GM18505 (cell line): ENCODE measurements at regions not wholly inside any gene's neighbourhood (a gene's known extent, or its start where the extent isn't known, plus 50 kb on each side); places are given as distances from the start of the nearest gene placed in this dataset.
"Not testable (repeated sequence)": the region's sequence is repeated elsewhere in the genome, so short reads cannot be mapped to it uniquely, and the experiment has no call there.

Experiments
- ATAC-seq: cut with Tn5 transposase; IDR thresholded peaks from one replicate; pipeline ENCODE4 v1.9.1; 2021; ENCODE audit not compliant: unreplicated experiment
- POLR2A ChIP-seq: IDR thresholded peaks from 4 replicates; pipeline ENCODE4 v1.6.1; 2011; ENCODE audit warnings: borderline replicate concordance; ENCODE audit not compliant: insufficient read depth, insufficient read length; ENCODE audit errors: extremely low read depth

DNA sequence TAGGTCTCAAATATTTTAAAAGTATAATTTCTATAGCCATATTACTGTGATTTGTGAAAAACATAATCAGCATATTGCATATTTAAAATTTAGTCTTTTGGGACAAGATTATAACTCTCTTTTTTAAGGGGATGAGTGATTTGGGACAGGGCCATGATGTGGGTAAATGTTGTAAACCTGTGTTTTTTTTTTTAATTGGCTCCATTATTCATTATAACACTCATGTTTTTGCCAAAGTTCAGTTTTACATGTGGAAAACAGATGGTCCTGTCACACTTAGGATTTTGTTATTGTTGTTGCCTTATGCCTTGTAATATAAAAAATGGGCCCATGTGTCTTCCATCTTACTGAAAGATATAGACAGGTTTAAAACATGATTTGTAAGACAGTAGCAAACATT, 1413.5 kb upstream of the RAG2 start:
- no peak for ATAC-seq
- no peak for TF ChIP-seq POLR2A

- TF ChIP-seq POLR2A: no peak
- no peak for ATAC-seq
Observed at GRCh38 chr11:38009932-38010331, 1411.9 kb upstream of the RAG2 start.

GRCh38 chr11:38006466-38006865, 1408.4 kb upstream of the RAG2 start:
- no peak for TF ChIP-seq POLR2A
- no peak for ATAC-seq

- ATAC-seq: no peak
- TF ChIP-seq POLR2A: no peak
Observed at GRCh38 chr11:38005597-38005996, 1407.6 kb upstream of the RAG2 start.

DNA sequence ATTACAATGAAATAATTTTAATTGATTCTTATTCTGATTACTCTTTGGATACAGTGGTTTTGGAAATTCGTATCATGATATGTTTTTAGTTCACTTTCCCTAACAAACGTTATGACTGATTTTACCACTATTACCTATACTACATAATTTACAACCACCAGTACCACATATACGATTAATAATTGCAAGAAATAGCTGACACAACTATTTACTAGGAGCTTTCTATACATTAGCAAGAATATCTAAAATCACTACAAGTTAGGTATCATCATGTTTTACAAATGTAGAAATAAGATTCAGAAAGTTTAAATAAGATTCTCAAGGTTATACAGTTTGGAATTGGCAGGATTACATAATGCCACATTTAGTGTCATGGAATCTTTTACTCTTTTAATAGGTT, 1401.1 kb upstream of the RAG2 start:
- TF ChIP-seq POLR2A: no peak
- ATAC-seq: no peak

DNA sequence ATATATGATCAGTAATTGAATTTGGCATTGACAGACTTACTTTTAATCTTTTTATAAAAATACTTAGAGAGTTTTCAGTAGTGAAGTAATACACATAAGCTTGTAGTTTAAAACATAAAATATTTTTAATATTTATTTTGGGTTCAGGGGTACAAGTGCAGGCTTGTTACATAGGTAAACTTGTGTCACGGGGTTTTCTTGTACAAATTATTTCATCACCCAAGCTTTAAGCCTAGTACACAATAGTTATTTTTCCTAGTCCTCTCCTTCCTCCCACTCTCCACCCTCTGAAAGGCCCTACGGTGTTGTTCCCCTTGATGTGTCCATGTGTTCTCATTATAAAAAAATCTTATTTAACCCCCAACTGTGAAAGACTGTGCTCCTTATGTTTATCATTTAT, 1397.8 kb upstream of the RAG2 start:
- TF ChIP-seq POLR2A: no peak
- no peak for ATAC-seq

DNA sequence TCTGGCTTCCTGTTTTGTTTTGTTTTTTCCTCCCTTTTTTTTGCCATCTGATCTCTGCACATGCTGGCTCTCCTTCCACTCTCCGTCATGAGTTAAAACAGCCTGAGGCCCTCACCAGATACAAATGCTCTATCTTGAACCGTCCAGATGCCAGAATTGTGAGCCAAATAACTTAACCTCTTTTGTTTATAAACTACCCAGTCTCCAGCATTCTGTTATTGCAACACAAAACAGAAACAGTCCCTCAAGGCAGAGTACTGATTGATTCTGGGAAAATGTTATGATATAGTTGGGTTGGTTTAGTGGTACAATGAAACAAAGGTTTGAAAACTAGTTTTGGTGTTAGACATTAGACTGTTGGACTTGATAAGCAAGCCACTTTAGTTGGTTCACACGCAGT, 1390.0 kb upstream of the RAG2 start:
- ATAC-seq: no peak
- no peak for TF ChIP-seq POLR2A

DNA sequence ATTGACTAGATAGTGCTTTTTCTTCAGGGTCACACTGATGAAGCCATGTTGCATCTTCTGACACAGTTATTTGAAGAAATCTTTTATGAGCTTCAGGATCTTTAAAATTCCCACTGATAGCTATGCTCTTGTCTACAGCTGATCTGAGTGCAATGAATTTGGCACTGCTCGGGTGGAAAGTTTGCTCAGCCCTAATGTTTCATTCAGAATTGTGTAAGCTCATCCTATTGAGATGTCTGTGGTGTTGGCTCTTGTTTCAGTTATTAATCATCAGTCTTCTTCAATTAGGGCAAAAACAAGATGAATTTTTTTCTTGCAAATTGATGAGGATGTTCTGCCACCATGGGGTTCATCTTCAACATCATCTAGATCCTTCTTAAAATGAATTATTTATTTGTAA, 1387.0 kb upstream of the RAG2 start:
- TF ChIP-seq POLR2A: no peak
- ATAC-seq: no peak

- no peak for TF ChIP-seq POLR2A
- ATAC-seq: no peak
Observed at GRCh38 chr11:37978647-37979046, 1380.6 kb upstream of the RAG2 start.

DNA sequence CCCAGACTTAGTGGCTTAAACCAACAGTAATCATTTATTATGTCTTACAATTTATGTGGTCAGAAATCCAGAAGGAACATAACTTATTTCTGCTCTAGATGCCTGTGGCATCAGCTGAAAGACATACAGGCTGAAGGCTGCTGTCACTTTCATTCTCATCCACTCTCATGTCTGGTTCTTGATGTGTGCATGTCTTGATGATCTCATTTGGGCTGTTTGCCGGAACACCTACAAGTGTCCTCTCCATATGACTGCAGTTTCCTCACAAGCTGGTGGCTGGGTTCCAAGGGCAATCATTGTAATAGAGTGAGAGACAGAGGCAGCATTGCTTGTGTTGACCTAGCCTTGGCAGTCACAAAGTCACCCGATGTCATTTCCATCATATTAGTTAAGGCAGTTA, 1375.9 kb upstream of the RAG2 start:
- no peak for TF ChIP-seq POLR2A
- no peak for ATAC-seq

- ATAC-seq: no peak
- TF ChIP-seq POLR2A: no peak
Observed at GRCh38 chr11:37972691-37973090, 1374.7 kb upstream of the RAG2 start.

DNA sequence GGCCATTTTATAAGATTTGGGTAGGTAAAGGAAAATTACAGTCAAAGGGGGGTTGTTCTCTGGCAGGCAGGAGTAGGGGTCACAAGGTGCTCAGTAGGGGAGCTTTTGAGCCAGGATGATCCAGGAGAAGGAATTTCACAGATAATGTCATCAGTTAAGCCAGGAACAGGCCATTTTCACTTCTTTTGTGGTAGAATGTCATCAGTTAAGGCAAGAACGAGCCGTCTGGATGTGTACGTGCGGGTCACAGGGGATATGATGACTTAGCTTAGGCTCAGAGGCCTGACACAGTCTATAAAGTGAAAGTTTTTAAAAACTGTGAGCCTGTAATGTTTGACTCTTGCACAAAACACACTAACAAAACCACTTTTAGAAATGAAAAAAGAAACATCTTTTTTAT, 1371.3 kb upstream of the RAG2 start:
- not testable (repeated sequence) for ATAC-seq

- TF ChIP-seq POLR2A: no peak
Observed at GRCh38 chr11:37968148-37968547, 1370.1 kb upstream of the RAG2 start.

GRCh38 chr11:37967635-37968034, 1369.6 kb upstream of the RAG2 start:
- no peak for ATAC-seq
- no peak for TF ChIP-seq POLR2A

More at GRCh38 chr11:37968148-37968547, 1370.1 kb upstream of the RAG2 start:
- ATAC-seq: no peak

- no peak for ATAC-seq
- no peak for TF ChIP-seq POLR2A
Observed at GRCh38 chr11:37963440-37963839, 1365.4 kb upstream of the RAG2 start.

- ATAC-seq: no peak
- no peak for TF ChIP-seq POLR2A
Observed at GRCh38 chr11:37957717-37958116, 1359.7 kb upstream of the RAG2 start.

GRCh38 chr11:37951996-37952395, 1354.0 kb upstream of the RAG2 start:
- no peak for ATAC-seq

More at GRCh38 chr11:37951996-37952395, 1354.0 kb upstream of the RAG2 start:
- no peak for TF ChIP-seq POLR2A
